GM12878 (cell line): ENCODE measurements at regions not wholly inside any gene's neighbourhood (a gene's known extent, or its start where the extent isn't known, plus 50 kb on each side); places are given as distances from the start of the nearest gene placed in this dataset.

Experiments used
- ATF3 ChIP-seq: IDR thresholded peaks from 2 replicates; pipeline ENCODE4 v1.6.1; 2011; ENCODE audit warnings: low read depth, mild to moderate bottlenecking, low read length, moderate library complexity, borderline replicate concordance; ENCODE audit errors: extremely low read depth
- MEF2B ChIP-seq: fragments of 450-650 bp; IDR thresholded peaks from 2 replicates; pipeline ENCODE4 v1.6.1; 2018; ENCODE audit warnings: mild to moderate bottlenecking, moderate library complexity; ENCODE audit not compliant: partially characterized antibody, poor library complexity, severe bottlenecking
- MTA3 ChIP-seq: IDR thresholded peaks from 2 replicates; pipeline ENCODE4 v1.6.1; 2012; ENCODE audit warnings: low read length, inconsistent platforms, borderline replicate concordance
- PML ChIP-seq: IDR thresholded peaks from 2 replicates; pipeline ENCODE4 v1.6.1; 2012; ENCODE audit warnings: low read length, inconsistent platforms
- POLR2AphosphoS2 ChIP-seq: IDR thresholded peaks from 2 replicates; pipeline ENCODE4 v1.6.1; 2011; ENCODE audit warnings: low read depth, mild to moderate bottlenecking, low read length, improper control_type of control experiment, moderate library complexity
- STAT3 ChIP-seq: IDR thresholded peaks from 2 replicates; pipeline ENCODE4 v1.6.1; 2011; ENCODE audit warnings: low read depth, low read length, improper control_type of control experiment
- ZBTB33 ChIP-seq: fragments of 450-650 bp; IDR thresholded peaks from 2 replicates; pipeline ENCODE4 v1.6.1; 2017; ENCODE audit warnings: mild to moderate bottlenecking
- ZBTB40 ChIP-seq: fragments of 450-650 bp; IDR thresholded peaks from 2 replicates; pipeline ENCODE4 v1.6.1; 2016; ENCODE audit warnings: mild to moderate bottlenecking, moderate library complexity, borderline replicate concordance

GRCh38 chr13:47206111-47206510, 309.3 kb upstream of the HTR2A start (continued):
- TF ChIP-seq MTA3 (no peak), ZBTB40 (no peak), ZBTB33 (no peak), STAT3 (no peak), POLR2AphosphoS2 (no peak), PML (no peak), MEF2B (no peak), ATF3 (no peak)
